GM23248 (cell line): ENCODE measurements at regions not wholly inside any gene's neighbourhood (a gene's known extent, or its start where the extent isn't known, plus 50 kb on each side); places are given as distances from the start of the nearest gene placed in this dataset.

Experiments used
- DNase-seq: peaks from one replicate; pipeline ENCODE4 v3.0.0-alpha.2; 2015
- H2AFZ ChIP-seq: fragments of 200-600 bp; sonication (generic); 2 replicates; pipeline ENCODE4 v1.6.1; 2016; ENCODE audit warnings: antibody characterized with exemption
- H3F3A ChIP-seq: fragments of 200-600 bp; sonication (generic); 2 replicates; pipeline ENCODE4 v1.6.1; 2016; ENCODE audit warnings: mild to moderate bottlenecking, antibody characterized with exemption, mixed run types; ENCODE audit not compliant: insufficient read depth
- H3K27ac ChIP-seq: fragments of 200-600 bp; sonication (generic); 2 replicates; pipeline ENCODE4 v1.5.1; 2016; ENCODE audit warnings: mild to moderate bottlenecking
- H3K27me3 ChIP-seq: fragments of 200-600 bp; sonication (generic); replicated peaks from 2 replicates; pipeline ENCODE4 v1.6.1; 2016; ENCODE audit warnings: mild to moderate bottlenecking; ENCODE audit not compliant: insufficient read depth
- H3K36me3 ChIP-seq: fragments of 200-600 bp; sonication (generic); 2 replicates; pipeline ENCODE4 v1.6.1; 2016; ENCODE audit warnings: low read depth, mild to moderate bottlenecking
- H3K4me1 ChIP-seq: fragments of 200-600 bp; sonication (generic); 2 replicates; pipeline ENCODE4 v1.6.1; 2016; ENCODE audit warnings: mild to moderate bottlenecking; ENCODE audit not compliant: insufficient read depth
- H3K4me2 ChIP-seq: fragments of 200-600 bp; sonication (generic); one replicate; pipeline ENCODE4 v1.6.1; 2016; ENCODE audit warnings: mild to moderate bottlenecking; ENCODE audit not compliant: unreplicated experiment
- H3K4me3 ChIP-seq: fragments of 200-600 bp; sonication (generic); 2 replicates; pipeline ENCODE4 v1.5.1; 2016; ENCODE audit warnings: mild to moderate bottlenecking
- H3K79me2 ChIP-seq: fragments of 200-600 bp; sonication (generic); 2 replicates; pipeline ENCODE4 v1.6.1; 2016; ENCODE audit warnings: mild to moderate bottlenecking; ENCODE audit not compliant: insufficient read depth
- H3K9ac ChIP-seq: fragments of 200-600 bp; sonication (generic); 2 replicates; pipeline ENCODE4 v1.6.1; 2016; ENCODE audit warnings: mild to moderate bottlenecking
- H3K9me2 ChIP-seq: fragments of 200-600 bp; sonication (generic); 2 replicates; pipeline ENCODE4 v1.6.1; 2016; ENCODE audit warnings: mixed run types, mild to moderate bottlenecking, moderate library complexity; ENCODE audit not compliant: insufficient read depth
- H3K9me3 ChIP-seq: fragments of 200-600 bp; sonication (generic); one replicate; pipeline ENCODE4 v1.6.1; 2017; ENCODE audit warnings: low read depth
- H4K20me1 ChIP-seq: fragments of 200-600 bp; sonication (generic); 2 replicates; pipeline ENCODE4 v1.6.0; 2016; ENCODE audit not compliant: insufficient read depth
- EZH2 ChIP-seq: fragments of 200-600 bp; sonication (generic); IDR thresholded peaks from 2 replicates; pipeline ENCODE4 v1.6.1; 2018; ENCODE audit warnings: antibody characterized with exemption, mild to moderate bottlenecking; ENCODE audit not compliant: insufficient read depth, poor library complexity, severe bottlenecking
- EZH2phosphoT487 ChIP-seq: fragments of 200-600 bp; sonication (generic); IDR thresholded peaks from 2 replicates; pipeline ENCODE4 v1.6.1; 2018; ENCODE audit warnings: antibody characterized with exemption, moderate library complexity, mild to moderate bottlenecking, low read depth; ENCODE audit not compliant: insufficient read depth
- WGBS, 2 experiments: methylation state at CpG; one replicate each; pipeline ENCODE4 v1.1.6; 2015 to 2017; ENCODE audit warnings: low lambda C conversion rate in 2 of 2, low coverage in 1 of 2; ENCODE audit errors: missing lambda C conversion rate in 2 of 2; 5-methylcytosine and 5-hydroxymethylcytosine counted together
- in situ Hi-C: fragments of 300-500 bp; cut with MboI; formaldehyde crosslinking; loops from 2 replicates; pipeline ENCODE4 v1.15.0; 2020

DNA sequence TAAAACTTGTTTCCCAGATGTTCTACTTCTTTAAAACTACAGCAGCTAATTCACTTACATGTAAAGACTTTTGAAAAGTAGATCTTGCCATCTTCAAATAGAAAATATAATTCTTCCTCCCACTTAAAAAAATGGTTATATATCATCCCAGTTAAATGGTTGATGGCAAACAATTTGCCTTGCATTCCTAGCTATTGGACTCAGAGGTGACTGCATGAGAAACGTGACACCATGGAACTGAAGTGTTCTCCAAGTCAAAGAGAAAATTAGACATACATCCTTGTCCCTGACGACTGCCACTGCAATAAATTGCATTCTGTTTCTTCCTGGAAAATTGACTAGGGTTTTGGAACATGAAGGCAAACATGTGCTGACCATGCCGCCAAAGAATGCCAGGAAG is 95.0 kb upstream of the POM121L12 start:
- H3K4me1 ChIP-seq, result no peaks in the 10 kb centered on the region
- H3K9ac ChIP-seq, result no peak overlapping the region
- no peaks in the 10 kb centered on the region for H3K36me3 ChIP-seq
- WGBS, 2 experiments, result 0 to 3% methylated on average over 3 of the region's 3 CpGs
- H2AFZ ChIP-seq, result no peak overlapping the region
- H3K4me3 ChIP-seq, result no peak overlapping the region
- no peaks in the 10 kb centered on the region for H3K9me2 ChIP-seq
- TF ChIP-seq EZH2, result no peak
- no peak for TF ChIP-seq EZH2phosphoT487
- H3K4me2 ChIP-seq, result no peak overlapping the region
- no peaks in the 10 kb centered on the region for H3F3A ChIP-seq
- no peaks in the 10 kb centered on the region for H3K27me3 ChIP-seq
- no peak overlapping the region for H3K27ac ChIP-seq
- no peaks in the 10 kb centered on the region for H3K9me3 ChIP-seq
- H4K20me1 ChIP-seq, result no peaks in the 10 kb centered on the region
- no peak for DNase-seq
- H3K79me2 ChIP-seq, result no peaks in the 10 kb centered on the region
- in situ Hi-C loops, result no loop called here

DNA sequence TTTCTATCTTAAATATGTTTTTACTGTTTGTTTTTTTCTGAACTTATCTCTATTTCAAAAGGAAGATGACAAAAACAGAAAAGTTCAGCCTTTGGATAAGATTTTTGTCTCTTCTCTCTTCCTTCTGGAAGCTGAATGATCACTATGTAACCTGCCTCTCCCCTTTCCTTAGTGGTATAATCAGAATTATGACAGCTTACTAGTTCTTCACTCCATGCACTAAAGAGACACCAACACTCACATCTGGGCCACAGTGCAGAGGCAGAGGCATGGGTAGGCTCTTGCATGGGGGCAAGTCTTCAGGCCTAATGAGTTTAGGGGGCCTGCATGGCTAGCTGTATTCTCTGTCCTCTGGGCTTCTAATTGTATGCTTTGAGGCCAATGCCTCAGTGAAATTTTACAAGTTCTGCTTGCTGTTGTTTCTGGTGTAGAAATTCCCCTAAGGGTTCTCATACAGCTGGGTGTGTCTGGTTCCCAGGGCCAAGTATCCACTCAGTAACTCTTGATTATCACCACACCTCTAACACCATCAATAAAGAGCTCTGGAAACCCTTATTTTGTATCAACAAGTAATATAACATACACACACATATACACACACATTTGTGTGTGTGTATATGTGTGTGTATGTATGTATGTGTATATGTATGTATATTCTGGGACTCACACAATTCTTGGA is 96.8 kb upstream of the POM121L12 start:
- Histone ChIP-seq H3K4me3 (no peak overlapping the region), H3K27ac (no peak overlapping the region), H3K4me1 (no peaks in the 10 kb centered on the region), H3K27me3 (no peaks in the 10 kb centered on the region), H3K36me3 (no peaks in the 10 kb centered on the region), H3K9me3 (no peaks in the 10 kb centered on the region), H3K9me2 (no peaks in the 10 kb centered on the region), H3F3A (no peaks in the 10 kb centered on the region), H3K4me2 (no peak overlapping the region), H3K9ac (no peak overlapping the region), H3K79me2 (no peaks in the 10 kb centered on the region), H4K20me1 (no peaks in the 10 kb centered on the region), H2AFZ (no peak overlapping the region)
- in situ Hi-C loops, result no loop called here
- no peak for DNase-seq
- TF ChIP-seq EZH2, result no peak
- TF ChIP-seq EZH2phosphoT487, result no peak

DNA sequence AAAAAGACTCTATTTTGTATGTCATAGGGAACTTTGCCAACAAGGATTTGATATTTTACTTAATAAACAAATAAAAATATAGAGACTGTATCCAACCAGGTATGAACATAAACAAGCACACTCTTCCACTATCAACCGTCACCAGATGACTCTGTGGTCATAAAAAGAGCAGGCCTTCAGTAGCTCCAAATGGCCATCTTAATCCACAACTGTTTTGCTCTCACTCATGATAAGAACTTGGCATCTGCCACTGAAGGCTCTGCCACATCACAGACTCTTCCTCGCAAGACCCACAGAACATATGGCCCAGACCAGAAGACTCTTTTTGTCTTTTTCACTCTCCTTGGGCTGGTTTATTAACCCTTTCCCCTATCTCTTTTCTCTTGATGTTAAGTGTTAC is 98.7 kb upstream of the POM121L12 start:
- WGBS, 2 experiments, result 3 to 8% methylated on average over 2 of the region's 2 CpGs
- Histone ChIP-seq H3K4me1 (no peaks in the 10 kb centered on the region), H3K9me2 (no peaks in the 10 kb centered on the region), H3K79me2 (no peaks in the 10 kb centered on the region), H4K20me1 (no peaks in the 10 kb centered on the region), H3K4me3 (no peak overlapping the region), H3K27me3 (no peaks in the 10 kb centered on the region), H2AFZ (no peak overlapping the region), H3F3A (no peaks in the 10 kb centered on the region), H3K9me3 (no peaks in the 10 kb centered on the region), H3K27ac (no peak overlapping the region), H3K4me2 (no peak overlapping the region), H3K36me3 (no peaks in the 10 kb centered on the region), H3K9ac (no peak overlapping the region)
- DNase-seq, result no peak
- TF ChIP-seq EZH2 (no peak), EZH2phosphoT487 (no peak)
- in situ Hi-C loops, result no loop called here

DNA sequence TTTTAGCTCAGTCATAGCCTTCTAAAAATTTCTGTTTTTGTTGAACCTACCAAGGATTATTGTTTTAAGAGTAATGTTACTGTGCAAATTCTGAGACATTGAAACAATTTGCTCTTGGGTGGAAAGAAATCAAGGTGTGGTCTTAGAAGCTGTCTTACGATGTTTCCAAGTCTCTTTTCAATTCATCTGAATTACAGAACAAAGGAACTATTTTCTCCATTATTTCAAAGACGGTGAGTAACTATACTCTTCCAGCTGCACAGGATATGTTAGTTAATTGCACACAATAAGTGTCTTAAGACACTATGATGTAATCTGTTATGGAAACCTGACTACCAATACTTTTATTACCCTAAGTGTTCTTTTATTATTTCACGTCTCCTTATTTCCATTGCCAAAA is 106.8 kb upstream of the POM121L12 start:
- no peak for DNase-seq
- WGBS, 2 experiments, result 6 to 12% methylated on average over 3 of the region's 3 CpGs
- TF ChIP-seq EZH2 (no peak), EZH2phosphoT487 (no peak)

DNA sequence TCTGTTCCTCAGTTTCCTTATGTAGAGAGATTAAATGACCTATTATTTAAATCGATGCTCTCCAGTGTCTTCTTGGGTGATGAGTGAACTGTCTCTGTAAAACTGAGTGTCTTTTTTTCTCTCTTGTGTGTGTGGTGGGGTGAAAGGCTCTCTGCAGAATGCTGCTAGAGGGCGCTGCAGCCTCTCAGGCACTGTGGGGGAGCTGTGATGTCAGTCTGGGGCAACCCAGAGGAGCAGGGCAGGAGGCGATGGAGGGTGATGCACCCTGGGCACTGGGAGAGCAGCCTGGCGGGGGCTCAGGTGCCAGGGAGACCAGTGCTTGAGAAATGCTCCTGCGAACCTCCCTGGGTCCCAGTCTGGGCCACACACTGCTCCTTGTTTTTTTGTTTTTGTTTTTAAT is 110.1 kb upstream of the POM121L12 start:
- TF ChIP-seq EZH2 (no peak), EZH2phosphoT487 (no peak)
- Histone ChIP-seq H3K4me1 (no peaks in the 10 kb centered on the region), H3K9me2 (no peaks in the 10 kb centered on the region), H3K4me3 (no peak overlapping the region), H3K36me3 (no peaks in the 10 kb centered on the region), H3K79me2 (no peaks in the 10 kb centered on the region), H3K27me3 (no peaks in the 10 kb centered on the region), H3K9me3 (peaks cover 1% of the 10 kb centered on the region), H2AFZ (no peak overlapping the region), H3K9ac (no peak overlapping the region), H3K27ac (no peak overlapping the region), H3K4me2 (no peak overlapping the region), H4K20me1 (no peaks in the 10 kb centered on the region), H3F3A (no peaks in the 10 kb centered on the region)
- in situ Hi-C loops, result no loop called here
- no peak for DNase-seq
- 34 to 39% methylated on average over 5 of the region's 5 CpGs for WGBS, 2 experiments

More for the DNA sequence above, 106.8 kb upstream of the POM121L12 start:
- Histone ChIP-seq H3K4me2 (no peak overlapping the region), H3F3A (no peaks in the 10 kb centered on the region), H3K27me3 (no peaks in the 10 kb centered on the region), H4K20me1 (no peaks in the 10 kb centered on the region), H3K4me3 (no peak overlapping the region), H3K4me1 (no peaks in the 10 kb centered on the region), H3K9me2 (no peaks in the 10 kb centered on the region), H2AFZ (no peak overlapping the region), H3K36me3 (no peaks in the 10 kb centered on the region), H3K27ac (no peak overlapping the region), H3K9ac (no peak overlapping the region), H3K9me3 (no peaks in the 10 kb centered on the region), H3K79me2 (no peaks in the 10 kb centered on the region)
- in situ Hi-C loops, result no loop called here
